Upper lobe of right lung (tissue), 1 donor: ENCODE measurements at regions not wholly inside any gene's neighbourhood (a gene's known extent, or its start where the extent isn't known, plus 50 kb on each side); places are given as distances from the start of the nearest gene placed in this dataset.
A peak's percentile ranks its signal among the peaks of the same experiment; 100 is the strongest.

ENCODE experiments used
- ATAC-seq: fragments of 200-7000 bp; cut with Tn5 transposase; one replicate; pipeline ENCODE4 v1.9.1; 2020; ENCODE audit warnings: mild to moderate bottlenecking, moderate library complexity
- DNase-seq: peaks from one replicate; pipeline ENCODE4 v3.0.0-alpha.2; 2020
- H3K27ac ChIP-seq: fragments of 200-600 bp; one replicate; pipeline ENCODE4 v1.8.0; 2022
- H3K27me3 ChIP-seq: fragments of 200-600 bp; one replicate; pipeline ENCODE4 v1.8.0; 2022; ENCODE audit warnings: mild to moderate bottlenecking
- H3K36me3 ChIP-seq: fragments of 200-600 bp; one replicate; pipeline ENCODE4 v1.8.0; 2022
- H3K4me1 ChIP-seq: fragments of 200-600 bp; one replicate; pipeline ENCODE4 v1.8.0; 2022
- H3K4me3 ChIP-seq: fragments of 200-600 bp; one replicate; pipeline ENCODE4 v1.8.0; 2022; ENCODE audit warnings: mild to moderate bottlenecking
- H3K9me3 ChIP-seq: fragments of 200-600 bp; one replicate; pipeline ENCODE4 v1.8.0; 2022
- CTCF ChIP-seq: fragments of 200-600 bp; IDR thresholded peaks from one replicate; pipeline ENCODE4 v1.8.0; 2022; ENCODE audit warnings: antibody characterized with exemption
- intact Hi-C: fragments of 100-400 bp; cut with DNase I; formaldehyde crosslinking; loops from one replicate; pipeline ENCODE4 v1.11.0; 2022
- donor health status: DM: no; HTN: yes; CAD: no; lungs with severe emphysema.

- ATAC-seq: no peak
- Histone ChIP-seq H3K4me3 (no peak overlapping the region), H3K27ac (no peak overlapping the region), H3K36me3 (no peaks in the 10 kb centered on the region), H3K9me3 (no peaks in the 10 kb centered on the region), H3K4me1 (no peaks in the 10 kb centered on the region), H3K27me3 (no peaks in the 10 kb centered on the region)
- TF ChIP-seq CTCF: no peak
- DNase-seq: no peak
- intact Hi-C loops: no loop called here
Measured at GRCh38 chr1:82392513-82392912, 591.8 kb downstream of the ADGRL2 start.

- intact Hi-C loops: no loop called here
- no peak for ATAC-seq
- H3K36me3 ChIP-seq: no peaks in the 10 kb centered on the region
- no peak overlapping the region for H3K27ac ChIP-seq
- no peak for TF ChIP-seq CTCF
- DNase-seq: no peak
- no peaks in the 10 kb centered on the region for H3K9me3 ChIP-seq
- H3K4me1 ChIP-seq: no peaks in the 10 kb centered on the region
- H3K4me3 ChIP-seq: no peak overlapping the region
- no peaks in the 10 kb centered on the region for H3K27me3 ChIP-seq
Measured at GRCh38 chr1:82391712-82392111, 591.0 kb downstream of the ADGRL2 start.

- Histone ChIP-seq H3K36me3 (no peaks in the 10 kb centered on the region), H3K4me3 (no peak overlapping the region), H3K27ac (no peak overlapping the region), H3K4me1 (no peaks in the 10 kb centered on the region), H3K27me3 (no peaks in the 10 kb centered on the region), H3K9me3 (no peaks in the 10 kb centered on the region)
- no peak for ATAC-seq
- intact Hi-C loops: no loop called here
- TF ChIP-seq CTCF: no peak
- no peak for DNase-seq
Measured at GRCh38 chr1:82390627-82391026, 589.9 kb downstream of the ADGRL2 start.

- no peaks in the 10 kb centered on the region for H3K4me1 ChIP-seq
- DNase-seq: no peak
Measured at GRCh38 chr1:82388679-82389078, 587.9 kb downstream of the ADGRL2 start.

DNA sequence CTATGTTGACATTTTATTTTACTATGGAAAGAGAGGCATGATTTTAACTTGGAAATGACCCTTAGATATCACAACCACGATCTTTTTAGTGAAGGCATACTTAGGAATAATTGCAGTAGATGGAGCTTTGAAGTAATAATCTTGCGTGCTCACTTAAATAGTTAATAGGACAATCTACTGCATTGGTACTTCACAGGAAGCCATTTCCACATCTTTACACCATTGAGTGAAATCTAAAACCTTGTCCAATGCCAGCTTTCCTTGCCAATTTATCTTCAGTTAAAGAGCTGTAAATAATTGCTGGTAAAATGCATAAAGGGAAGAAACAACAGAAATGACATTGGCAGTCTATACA lies 586.3 kb downstream of the ADGRL2 start:
- no peak for ATAC-seq

More at GRCh38 chr1:82388679-82389078, 587.9 kb downstream of the ADGRL2 start:
- intact Hi-C loops: no loop called here
- H3K9me3 ChIP-seq: no peaks in the 10 kb centered on the region
- no peak overlapping the region for H3K27ac ChIP-seq
- H3K4me3 ChIP-seq: no peak overlapping the region
- no peak for TF ChIP-seq CTCF
- no peaks in the 10 kb centered on the region for H3K36me3 ChIP-seq
- peak; percentile 13 for ATAC-seq
- H3K27me3 ChIP-seq: no peaks in the 10 kb centered on the region

More for the DNA sequence above, 586.3 kb downstream of the ADGRL2 start:
- no peak for TF ChIP-seq CTCF
- DNase-seq: no peak
- intact Hi-C loops: no loop called here
- Histone ChIP-seq H3K9me3 (no peaks in the 10 kb centered on the region), H3K4me1 (no peaks in the 10 kb centered on the region), H3K36me3 (no peaks in the 10 kb centered on the region), H3K27ac (no peak overlapping the region), H3K4me3 (no peak overlapping the region), H3K27me3 (no peaks in the 10 kb centered on the region)
